Mucosa of descending colon (tissue), 3 donors: ENCODE measurements at regions not wholly inside any gene's neighbourhood (a gene's known extent, or its start where the extent isn't known, plus 50 kb on each side); places are given as distances from the start of the nearest gene placed in this dataset.
"Not testable (repeated sequence)": the region's sequence is repeated elsewhere in the genome, so short reads cannot be mapped to it uniquely, and the experiment has no call there.

Experiments
- ATAC-seq: fragments of 200-7000 bp; cut with Tn5 transposase; one replicate; pipeline ENCODE4 v1.9.1; 2020; ENCODE audit warnings: mild to moderate bottlenecking, moderate library complexity
- DNase-seq, 3 donors: peaks; one replicate each; pipeline ENCODE4 v3.0.0-alpha.2; 2020
- H3K36me3 ChIP-seq: fragments of 200-600 bp; one replicate; pipeline ENCODE4 v1.8.0; 2021; ENCODE audit warnings: low read depth, mild to moderate bottlenecking
- H3K4me1 ChIP-seq: fragments of 200-600 bp; one replicate; pipeline ENCODE4 v1.8.0; 2021; ENCODE audit warnings: low read depth, mild to moderate bottlenecking
- H3K4me3 ChIP-seq: fragments of 200-600 bp; one replicate; pipeline ENCODE4 v1.8.0; 2021; ENCODE audit warnings: mild to moderate bottlenecking
- H3K9me3 ChIP-seq: fragments of 200-600 bp; one replicate; pipeline ENCODE4 v1.8.0; 2021; ENCODE audit warnings: mild to moderate bottlenecking
- CTCF ChIP-seq: fragments of 200-600 bp; IDR thresholded peaks from one replicate; pipeline ENCODE4 v1.8.0; 2022; ENCODE audit warnings: antibody characterized with exemption, mild to moderate bottlenecking
- intact Hi-C, 2 donors: fragments of 100-400 bp; cut with DNase I in 1 of 2; cut with micrococcal nuclease in 1 of 2; formaldehyde crosslinking; loops; one replicate each; pipeline versions ENCODE4 v1.11.0 to v1.11.1; 2022; cut with DNase I, micrococcal nuclease
- donor health status: DM: no; HTN: no; CAD: no; lungs with moderate emphysema.
- donor health status: DM: no; HTN: no; CAD: no.
- donor health status: DM: no; HTN: yes; CAD: no.

- intact Hi-C loops = no loop called here
- H3K36me3 ChIP-seq = no peaks in the 10 kb centered on the region
- peaks cover 5% of the 10 kb centered on the region for H3K4me1 ChIP-seq
- ATAC-seq (no peak), DNase-seq (no peak)
- no peaks in the 10 kb centered on the region for H3K9me3 ChIP-seq
- TF ChIP-seq CTCF = no peak
- H3K4me3 ChIP-seq = no peak overlapping the region
These were observed 103.3 kb upstream of the GATA6 start for GRCh38 chr18:22066083-22066485.

GRCh38 chr18:22067109-22067508, 102.3 kb upstream of the GATA6 start:
- no peak for TF ChIP-seq CTCF
- Histone ChIP-seq H3K4me1 (peaks cover 5% of the 10 kb centered on the region), H3K9me3 (no peaks in the 10 kb centered on the region), H3K36me3 (no peaks in the 10 kb centered on the region), H3K4me3 (no peak overlapping the region)
- intact Hi-C loops = no loop called here
- no peak for DNase-seq
- ATAC-seq = no peak

- intact Hi-C loops = no loop called here
- no peaks in the 10 kb centered on the region for H3K36me3 ChIP-seq
- no peak for ATAC-seq
- peaks cover 5% of the 10 kb centered on the region for H3K4me1 ChIP-seq
- DNase-seq = no peak
- no peak for TF ChIP-seq CTCF
- no peak overlapping the region for H3K4me3 ChIP-seq
- no peaks in the 10 kb centered on the region for H3K9me3 ChIP-seq
These were observed 101.7 kb upstream of the GATA6 start for GRCh38 chr18:22067682-22068081.

GRCh38 chr18:22068784-22069183, 100.6 kb upstream of the GATA6 start:
- H3K4me3 ChIP-seq, intact Hi-C loops, ATAC-seq, DNase-seq, H3K4me1 ChIP-seq, H3K9me3 ChIP-seq, H3K36me3 ChIP-seq: not testable (repeated sequence)

- Histone ChIP-seq H3K4me3 (no peak overlapping the region), H3K36me3 (no peaks in the 10 kb centered on the region), H3K4me1 (peaks cover 5% of the 10 kb centered on the region), H3K9me3 (no peaks in the 10 kb centered on the region)
- ATAC-seq (no peak), DNase-seq (no peak)
- intact Hi-C loops = no loop called here
- TF ChIP-seq CTCF = no peak
These were observed 99.5 kb upstream of the GATA6 start for GRCh38 chr18:22069916-22070315.

- DNase-seq = no peak
- intact Hi-C loops = no loop called here
- no peak for ATAC-seq
These were observed 96.0 kb upstream of the GATA6 start for GRCh38 chr18:22073411-22073810.

More at GRCh38 chr18:22073411-22073810, 96.0 kb upstream of the GATA6 start:
- H3K4me1 ChIP-seq = no peaks in the 10 kb centered on the region
- H3K4me3 ChIP-seq = no peak overlapping the region
- no peaks in the 10 kb centered on the region for H3K9me3 ChIP-seq
- no peak for TF ChIP-seq CTCF
- H3K36me3 ChIP-seq = no peaks in the 10 kb centered on the region
